ENCODE measurements at regions not wholly inside any gene's neighbourhood (a gene's known extent, or its start where the extent isn't known, plus 50 kb on each side); places are given as distances from the start of the nearest gene placed in this dataset.

- CTCF ChIA-PET = no interaction called here
Observed at GRCh38 chr12:83615152-83615551, 928.4 kb downstream of the TMTC2 start.

More at GRCh38 chr12:83615152-83615551, 928.4 kb downstream of the TMTC2 start:
- in situ Hi-C loops (cut with MboI; ENCODE audit: low sequenced_read_pairs) = no loop called here
- H3K4ac ChIP-seq (ENCODE audit: low read depth, low read length) = no peak overlapping the region
- no peak overlapping the region for H4K5ac ChIP-seq (ENCODE audit: low read depth, low read length)
- no peak overlapping the region for H3K23ac ChIP-seq (ENCODE audit: low read depth, low read length)
- H2BK15ac ChIP-seq (ENCODE audit: low read depth, low read length) = no peak overlapping the region
- H3K14ac ChIP-seq (replicated peaks; ENCODE audit: low read depth, low read length) = no peak overlapping the region
- no peak overlapping the region for H2BK20ac ChIP-seq (ENCODE audit: low read depth, low read length)
- no peaks in the 10 kb centered on the region for H3K36me3 ChIP-seq (ENCODE audit: control insufficient read depth, insufficient read depth, low read length)
- H3K18ac ChIP-seq (ENCODE audit: low read depth, low read length) = no peak overlapping the region
- H3K27me3 ChIP-seq (ENCODE audit: control insufficient read depth, insufficient read depth, low read length) = no peaks in the 10 kb centered on the region
- no peak overlapping the region for H3K9ac ChIP-seq (ENCODE audit: low read depth, low read length)
- no peak overlapping the region for H2AK9ac ChIP-seq (replicated peaks; ENCODE audit: low read depth, low read length, poor library complexity)
- H3K4me1 ChIP-seq (ENCODE audit: control insufficient read depth, insufficient read depth, low read length) = no peaks in the 10 kb centered on the region
- intact Hi-C loops (cut with micrococcal nuclease) = no loop called here
- H3K27ac ChIP-seq (ENCODE audit: insufficient read depth, low read length) = no peak overlapping the region
- no peaks in the 10 kb centered on the region for H3K79me1 ChIP-seq (ENCODE audit: low read depth in 1 of 2, low read length in 2 of 2)
- no peak overlapping the region for H3K4me3 ChIP-seq (ENCODE audit: insufficient read depth, low read depth, low read length)
- no peak overlapping the region for H4K8ac ChIP-seq (ENCODE audit: low read depth in 2 of 2, low read length in 2 of 2)
- DNase-seq (no peak), ATAC-seq (ENCODE audit: low read depth) (no peak)
- H2AK5ac ChIP-seq (ENCODE audit: low read depth, low read length) = no peak overlapping the region
- no peak overlapping the region for H2BK5ac ChIP-seq (ENCODE audit: low read depth, low read length, poor library complexity, severe bottlenecking)
- dilution Hi-C loops (cut with HindIII; ENCODE audit: low sequenced_read_pairs, unreplicated experiment) = no loop called here
- H4K91ac ChIP-seq (ENCODE audit: insufficient read depth, low read depth, low read length) = no peak overlapping the region
- no peaks in the 10 kb centered on the region for H3K9me1 ChIP-seq (ENCODE audit: insufficient read depth, low read length)
- TF ChIP-seq ELK1 (IDR thresholded peaks at IDR 0.05; ENCODE audit: borderline replicate concordance, low read depth, low read length) (no peak), RCOR1 (IDR thresholded peaks at IDR 0.05; ENCODE audit: insufficient replicate concordance, low read length) (no peak), POLR2A (IDR thresholded peaks at IDR 0.05; ENCODE audit: low read depth, low read length) (no peak), MAZ (IDR thresholded peaks at IDR 0.05; ENCODE audit: borderline replicate concordance, low read depth, low read length) (no peak), MAFK (IDR thresholded peaks at IDR 0.05; ENCODE audit: low read depth, low read length) (no peak), RFX5 (IDR thresholded peaks at IDR 0.05; ENCODE audit: low read depth, low read length) (no peak), NFE2L2 (IDR thresholded peaks at IDR 0.05; ENCODE audit: low read depth, low read length) (no peak), RAD21 (IDR thresholded peaks at IDR 0.05; ENCODE audit: low read length) (no peak), BHLHE40 (IDR thresholded peaks at IDR 0.05; ENCODE audit: low read depth, low read length) (no peak), FOS (IDR thresholded peaks at IDR 0.05; ENCODE audit: low read depth, low read length) (no peak), SMC3 (IDR thresholded peaks at IDR 0.05; ENCODE audit: low read depth, low read length) (no peak), MXI1 (IDR thresholded peaks at IDR 0.05; ENCODE audit: borderline replicate concordance, low read depth, low read length) (no peak)
- TF ChIP-seq, protein P1, sequence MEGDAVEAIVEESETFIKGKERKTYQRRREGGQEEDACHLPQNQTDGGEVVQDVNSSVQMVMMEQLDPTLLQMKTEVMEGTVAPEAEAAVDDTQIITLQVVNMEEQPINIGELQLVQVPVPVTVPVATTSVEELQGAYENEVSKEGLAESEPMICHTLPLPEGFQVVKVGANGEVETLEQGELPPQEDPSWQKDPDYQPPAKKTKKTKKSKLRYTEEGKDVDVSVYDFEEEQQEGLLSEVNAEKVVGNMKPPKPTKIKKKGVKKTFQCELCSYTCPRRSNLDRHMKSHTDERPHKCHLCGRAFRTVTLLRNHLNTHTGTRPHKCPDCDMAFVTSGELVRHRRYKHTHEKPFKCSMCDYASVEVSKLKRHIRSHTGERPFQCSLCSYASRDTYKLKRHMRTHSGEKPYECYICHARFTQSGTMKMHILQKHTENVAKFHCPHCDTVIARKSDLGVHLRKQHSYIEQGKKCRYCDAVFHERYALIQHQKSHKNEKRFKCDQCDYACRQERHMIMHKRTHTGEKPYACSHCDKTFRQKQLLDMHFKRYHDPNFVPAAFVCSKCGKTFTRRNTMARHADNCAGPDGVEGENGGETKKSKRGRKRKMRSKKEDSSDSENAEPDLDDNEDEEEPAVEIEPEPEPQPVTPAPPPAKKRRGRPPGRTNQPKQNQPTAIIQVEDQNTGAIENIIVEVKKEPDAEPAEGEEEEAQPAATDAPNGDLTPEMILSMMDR (conservative IDR thresholded peaks at IDR 0.05; ENCODE audit: low read depth, low read length) = no peak
- TF ChIP-seq, protein P2, sequence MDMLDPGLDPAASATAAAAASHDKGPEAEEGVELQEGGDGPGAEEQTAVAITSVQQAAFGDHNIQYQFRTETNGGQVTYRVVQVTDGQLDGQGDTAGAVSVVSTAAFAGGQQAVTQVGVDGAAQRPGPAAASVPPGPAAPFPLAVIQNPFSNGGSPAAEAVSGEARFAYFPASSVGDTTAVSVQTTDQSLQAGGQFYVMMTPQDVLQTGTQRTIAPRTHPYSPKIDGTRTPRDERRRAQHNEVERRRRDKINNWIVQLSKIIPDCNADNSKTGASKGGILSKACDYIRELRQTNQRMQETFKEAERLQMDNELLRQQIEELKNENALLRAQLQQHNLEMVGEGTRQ (IDR thresholded peaks at IDR 0.05; ENCODE audit: low read depth, low read length) = no peak
- H2AFZ ChIP-seq (replicated peaks; ENCODE audit: low read length, poor library complexity) = no peak overlapping the region
- no TSS peak for BruUV-seq (replicated peaks)
- H3K4me2 ChIP-seq (ENCODE audit: low read depth, low read length) = no peak overlapping the region
- no peaks in the 10 kb centered on the region; the same call in 1 of the 2 replicates for H3K9me3 ChIP-seq (ENCODE audit: control insufficient read depth, insufficient read depth, low read length)
- H4K20me1 ChIP-seq (ENCODE audit: insufficient read depth, low read length) = no peaks in the 10 kb centered on the region
- H2BK120ac ChIP-seq (ENCODE audit: low read depth, low read length) = no peak overlapping the region
- no CpG with 5 or more reads among the region's 1 CpG for WGBS, 2 experiments (ENCODE audit: extremely low coverage in 2 of 2, insufficient read length in 1 of 2)
- no peak overlapping the region for H3K56ac ChIP-seq (ENCODE audit: extremely low read depth, insufficient read depth, low read length)
- POLR2A ChIA-PET (ENCODE audit: unreplicated experiment) = no interaction called here

Data from IMR-90 (cell line).